SK-N-DZ (cell line): ENCODE measurements at regions not wholly inside any gene's neighbourhood (a gene's known extent, or its start where the extent isn't known, plus 50 kb on each side); places are given as distances from the start of the nearest gene placed in this dataset.
A peak's percentile ranks its signal among the peaks of the same experiment; 100 is the strongest.

Experiments
- DNase-seq: peaks from one replicate; pipeline ENCODE4 v3.0.0-alpha.2; 2015; ENCODE audit warnings: low spot score

DNA sequence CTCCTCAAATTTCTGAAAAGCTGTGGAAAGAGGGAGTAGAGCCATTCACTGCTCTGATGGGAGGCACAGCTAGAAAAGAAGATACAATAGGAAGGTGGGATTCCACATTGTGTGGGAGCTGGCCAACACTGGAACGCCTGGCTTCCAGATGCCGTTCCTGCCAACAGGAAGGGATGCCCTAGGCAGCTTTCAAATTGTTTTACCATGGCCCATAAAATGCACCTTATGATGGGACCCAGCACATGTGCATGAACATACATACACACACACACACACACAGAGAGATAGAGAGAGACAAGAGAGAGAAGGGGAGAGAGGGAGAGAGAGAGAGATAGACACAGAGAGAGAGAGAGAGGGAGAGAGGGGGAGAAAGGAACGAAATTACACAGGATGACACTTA lies 86.1 kb upstream of the BZW1 start:
- no peak for DNase-seq

DNA sequence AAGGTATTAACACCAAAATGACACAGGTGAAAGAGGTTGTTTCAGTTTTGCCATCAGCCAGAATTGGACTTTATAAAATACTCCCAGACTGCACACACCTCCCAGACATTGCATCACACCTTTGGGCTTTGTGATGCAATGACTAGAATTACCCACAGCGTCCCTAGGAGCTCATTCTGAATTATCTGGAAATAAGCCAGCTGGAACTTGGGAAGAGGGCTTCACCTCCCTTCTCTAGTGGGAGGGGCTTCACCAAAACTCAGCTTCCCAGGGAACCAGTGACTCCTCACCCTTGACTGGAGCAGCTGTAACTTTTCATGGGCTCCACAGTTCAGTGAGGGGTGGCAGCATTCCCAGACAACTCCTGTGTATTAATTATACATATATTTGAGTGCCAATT lies 83.1 kb upstream of the BZW1 start:
- no peak for DNase-seq

DNA sequence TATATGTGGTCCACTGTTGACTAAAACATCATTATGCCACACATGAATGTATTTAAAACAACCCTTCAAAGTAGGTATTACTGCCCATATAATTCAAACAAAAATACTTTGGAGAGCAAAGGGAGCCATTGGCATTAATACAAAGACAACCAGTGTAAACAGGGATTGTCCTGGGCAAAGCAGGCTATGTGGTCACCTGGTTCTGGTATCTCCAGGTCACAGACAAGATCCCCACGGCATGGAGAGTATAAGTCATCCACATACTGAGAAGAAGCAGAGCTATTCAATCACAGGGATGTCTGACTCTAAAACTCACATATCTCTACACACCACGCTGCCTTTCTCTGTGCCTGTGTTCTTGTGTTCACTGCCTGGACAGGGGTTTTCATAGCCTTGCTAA lies 81.4 kb upstream of the BZW1 start:
- DNase-seq = no peak

DNA sequence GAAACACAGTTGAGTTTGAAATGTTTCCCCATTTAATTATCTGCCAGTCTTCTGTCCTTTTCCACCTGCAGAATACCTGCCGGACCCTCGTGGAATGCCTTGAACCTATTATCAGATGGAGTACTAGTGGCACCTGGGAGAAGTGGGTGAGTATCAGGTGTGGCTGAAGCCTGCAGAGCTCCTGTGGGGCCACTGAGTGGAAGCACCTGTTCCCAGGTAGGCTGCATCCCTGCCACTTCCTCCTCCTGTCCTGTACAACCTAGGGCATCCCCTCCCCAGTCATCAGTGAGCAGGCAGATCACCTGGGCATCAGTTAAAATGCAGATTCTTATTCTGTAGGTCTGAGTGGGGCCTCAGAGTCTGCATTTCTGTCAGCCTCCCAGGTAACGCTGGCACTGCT lies 80.8 kb upstream of the BZW1 start:
- DNase-seq = no peak

DNA sequence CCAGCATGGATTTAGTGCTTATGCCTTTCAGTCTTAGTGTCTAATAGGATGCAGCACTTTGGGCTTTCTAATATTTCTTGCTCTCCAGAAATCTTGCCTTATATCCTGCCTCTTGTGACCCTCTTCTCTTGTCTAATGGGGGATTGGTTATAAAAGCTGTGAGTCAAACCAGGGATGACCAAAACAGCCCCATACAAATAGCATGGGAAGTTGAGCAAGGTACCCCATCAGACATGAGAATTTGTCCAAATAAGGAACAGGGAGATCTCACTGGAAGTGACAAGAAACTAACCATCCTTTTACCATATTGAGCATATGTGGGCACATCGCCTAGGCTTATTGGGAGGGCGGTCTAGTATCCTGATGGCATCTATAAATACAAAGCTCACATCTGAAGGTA lies 78.8 kb upstream of the BZW1 start:
- no peak for DNase-seq

DNA sequence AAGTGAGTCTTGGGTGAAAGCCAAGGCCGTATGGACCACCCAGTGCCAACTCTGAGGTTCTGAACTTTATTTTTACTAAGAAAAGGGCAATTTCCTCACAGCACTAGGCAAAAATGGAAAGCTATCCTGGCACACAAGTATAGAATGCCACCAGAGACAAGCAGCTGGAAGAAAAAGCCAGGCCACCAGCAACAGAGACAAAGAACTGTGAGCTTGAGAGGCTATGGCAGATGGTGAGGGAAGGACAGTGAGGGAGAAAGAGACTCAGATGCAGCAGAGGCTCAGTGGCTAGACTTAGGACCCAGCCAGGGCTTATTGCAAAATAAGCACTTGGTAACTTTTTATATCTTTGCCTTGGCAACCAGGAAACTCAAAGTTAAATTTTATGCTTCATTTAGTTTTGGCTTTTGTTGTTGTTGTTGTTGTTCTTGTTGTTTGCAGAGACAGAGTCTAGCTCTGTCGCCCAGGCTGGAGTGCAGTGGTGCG lies 78.0 kb upstream of the BZW1 start:
- no peak for DNase-seq

DNA sequence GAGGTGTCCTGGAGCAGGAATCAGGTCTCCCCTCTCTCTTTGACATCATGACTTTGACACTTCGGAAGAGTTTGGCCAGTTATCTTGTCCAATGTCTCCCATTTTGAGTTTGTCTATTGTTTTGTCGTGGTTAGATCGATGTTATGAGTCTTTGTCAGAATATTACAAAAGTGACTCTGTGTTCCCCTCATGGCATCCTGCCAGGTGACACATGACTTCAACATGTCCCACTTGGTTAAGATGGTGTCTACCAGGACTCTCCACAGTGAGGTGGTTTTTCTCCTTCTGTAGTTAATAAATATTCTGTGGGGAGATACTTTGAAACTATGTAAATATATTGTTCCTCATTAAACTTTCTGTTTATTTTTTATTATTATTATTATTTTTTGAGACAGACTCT lies 76.6 kb upstream of the BZW1 start:
- DNase-seq = no peak

DNA sequence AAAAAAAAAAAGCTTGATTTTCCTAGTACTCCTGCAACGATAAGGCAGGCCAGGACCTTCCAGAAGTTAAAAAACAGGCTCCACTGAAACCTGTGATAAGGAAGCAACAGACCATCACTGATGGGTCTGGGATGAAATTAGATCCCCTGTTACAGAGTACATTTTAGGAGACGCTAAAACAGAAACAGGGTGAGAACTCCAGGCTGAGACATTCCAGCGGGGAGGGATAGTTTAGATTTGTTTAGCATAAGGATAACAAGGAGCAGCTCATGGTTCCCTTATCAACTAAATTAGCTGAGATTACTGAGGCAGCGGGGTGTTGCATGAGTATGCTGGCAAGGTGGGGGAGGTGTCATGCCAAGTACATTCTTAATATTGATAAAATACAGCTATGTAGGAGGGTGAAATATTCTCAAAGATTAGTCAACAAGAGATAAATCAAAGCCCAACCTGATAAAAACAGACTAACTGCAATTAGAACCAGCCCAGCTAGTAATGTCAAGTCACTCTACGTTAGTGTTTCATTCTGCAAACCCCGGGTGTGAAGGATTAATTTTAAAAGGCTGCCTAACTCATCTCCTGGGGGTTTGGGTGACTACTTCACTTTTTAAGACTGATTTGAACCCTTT lies 75.0 kb upstream of the BZW1 start:
- peak; percentile 72 for DNase-seq

DNA sequence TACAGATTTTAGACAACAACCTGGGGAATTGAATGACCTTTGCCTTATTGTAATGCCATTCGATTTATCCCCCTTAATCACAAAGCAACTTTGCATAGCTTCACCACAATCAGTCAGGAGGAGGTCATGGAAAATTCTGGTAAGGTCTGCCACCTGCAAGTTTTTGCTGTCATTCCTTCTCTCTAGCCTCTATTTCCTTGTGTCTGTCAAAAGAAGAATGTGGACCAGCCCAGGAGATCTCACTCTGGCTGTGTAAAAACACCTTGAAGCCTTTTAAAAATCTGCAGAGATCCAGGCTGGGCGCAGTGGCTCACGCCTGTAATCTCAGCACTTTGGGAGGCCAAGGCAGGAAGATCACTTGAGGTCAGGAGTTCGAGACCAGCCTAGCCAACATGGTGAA lies 74.1 kb upstream of the BZW1 start:
- DNase-seq = no peak

DNA sequence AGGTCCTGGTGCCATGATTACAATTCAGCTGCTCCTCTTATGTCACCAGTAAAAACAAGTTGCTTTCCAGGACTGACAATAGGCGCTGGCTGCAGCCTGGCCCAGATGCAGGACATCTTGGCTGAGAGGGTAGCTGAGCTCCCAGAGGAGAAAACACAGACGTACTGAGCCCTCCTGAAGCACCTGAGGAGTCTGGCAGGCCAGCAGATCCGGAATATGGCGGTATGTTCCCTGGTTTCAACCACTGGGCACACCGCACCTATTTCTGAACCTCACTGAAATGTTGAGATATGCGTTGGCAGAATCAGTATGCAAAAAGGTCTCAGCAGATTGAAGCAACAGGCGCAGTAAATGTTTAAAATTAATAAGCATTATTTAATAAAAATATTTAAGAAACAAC lies 73.1 kb upstream of the BZW1 start:
- no peak for DNase-seq

DNA sequence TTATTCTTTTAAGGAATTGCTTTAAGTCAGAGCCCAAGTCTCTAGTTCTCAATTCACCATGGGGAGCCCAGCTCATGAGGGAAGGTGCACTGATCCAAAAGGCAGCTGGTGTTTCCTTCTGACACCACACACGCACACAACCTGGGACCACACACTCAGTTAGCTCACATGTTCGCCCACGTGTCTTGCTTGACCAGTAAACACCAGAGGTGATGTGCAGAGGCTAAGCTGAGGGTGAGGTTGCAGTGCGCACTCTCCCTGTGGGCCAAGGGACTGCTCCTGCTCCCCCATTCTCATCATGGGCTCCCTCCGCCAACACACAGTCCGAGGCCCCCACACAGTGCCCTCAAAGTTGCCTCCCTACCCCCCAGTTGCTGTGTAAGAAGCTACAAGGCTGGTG lies 70.8 kb upstream of the BZW1 start:
- no peak for DNase-seq

DNA sequence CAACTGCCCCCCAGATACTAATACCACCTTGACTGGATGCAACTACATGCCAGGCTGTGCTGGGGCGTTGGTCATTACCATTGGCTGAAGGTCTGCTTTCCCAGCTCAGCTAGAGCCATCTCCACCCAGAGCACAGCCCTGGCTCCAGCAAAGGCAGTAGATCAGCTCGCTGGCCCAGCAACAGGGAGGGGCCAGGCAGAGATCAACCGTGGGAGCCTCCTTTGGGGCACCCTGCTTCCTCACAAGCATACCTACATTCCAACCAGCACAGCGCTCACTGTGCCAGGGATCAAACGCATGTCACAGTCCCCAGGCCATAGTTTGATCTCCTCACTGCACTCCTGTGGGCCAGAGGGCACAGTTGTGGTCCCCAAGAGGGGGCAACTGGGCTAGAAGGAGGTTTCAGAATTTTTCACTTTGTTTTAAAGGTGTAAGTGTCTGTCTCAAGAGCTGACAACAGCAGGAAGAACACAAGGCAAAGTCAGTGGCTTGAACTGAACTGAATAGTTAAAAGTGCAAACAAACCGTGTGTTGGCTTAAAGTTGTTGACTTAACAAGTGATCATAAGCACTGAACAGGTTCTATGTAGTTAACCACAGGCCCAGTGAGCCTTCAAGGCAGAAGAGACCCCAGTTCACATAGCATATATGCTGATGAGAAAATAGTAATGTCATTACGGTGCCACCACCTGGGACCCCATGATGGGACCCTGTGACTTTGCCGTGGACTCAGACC lies 70.1 kb upstream of the BZW1 start:
- no peak for DNase-seq

DNA sequence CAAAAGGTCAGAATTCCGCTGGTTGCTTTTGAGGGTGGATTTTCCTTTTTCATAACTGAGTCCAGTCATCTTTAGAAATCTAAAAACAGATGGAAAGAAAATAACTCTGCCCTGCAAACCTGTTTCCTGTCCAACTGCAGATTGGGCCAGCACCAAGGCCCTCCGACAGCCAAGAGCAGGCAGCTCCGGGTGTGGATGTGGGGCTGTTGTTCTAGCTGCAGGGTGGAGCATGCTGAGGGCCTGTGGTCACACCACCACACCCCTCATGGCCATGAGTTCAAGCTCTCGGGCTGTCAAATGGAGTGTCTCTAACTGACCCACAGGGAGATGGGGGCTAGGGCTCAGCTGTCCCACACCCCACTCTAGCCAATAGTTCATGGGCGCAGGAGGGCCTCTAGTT lies 69.3 kb upstream of the BZW1 start:
- no peak for DNase-seq

DNA sequence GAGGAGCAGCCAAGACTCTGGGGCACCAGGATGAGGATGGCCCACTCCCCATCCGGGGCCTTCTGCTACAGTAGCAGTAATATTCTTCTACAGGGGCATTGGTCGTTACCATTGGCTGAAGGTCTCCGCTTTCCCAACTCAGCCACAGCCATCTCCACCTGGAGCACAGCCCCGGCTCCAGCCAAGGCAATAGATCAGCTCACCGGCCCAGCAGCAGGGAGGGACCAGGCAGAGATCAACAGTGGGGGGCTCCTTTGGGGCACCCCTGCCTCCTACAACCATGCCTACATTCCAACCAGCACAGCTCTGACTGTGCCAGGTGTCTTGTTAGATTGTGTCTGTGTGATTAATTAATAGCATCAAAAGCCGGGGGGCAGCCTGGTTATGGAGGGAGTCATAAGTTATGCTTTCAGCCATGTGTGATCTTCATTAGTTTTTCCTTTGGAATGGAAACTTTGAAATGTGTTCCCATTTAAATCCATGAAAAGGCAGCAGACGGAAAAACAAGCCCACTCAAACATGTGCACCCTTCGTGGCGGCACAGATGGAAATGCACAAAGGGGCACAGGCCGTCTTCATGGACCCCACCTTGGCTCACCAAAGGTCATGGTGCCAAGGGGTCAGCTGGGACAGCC lies 68.6 kb upstream of the BZW1 start:
- no peak for DNase-seq

DNA sequence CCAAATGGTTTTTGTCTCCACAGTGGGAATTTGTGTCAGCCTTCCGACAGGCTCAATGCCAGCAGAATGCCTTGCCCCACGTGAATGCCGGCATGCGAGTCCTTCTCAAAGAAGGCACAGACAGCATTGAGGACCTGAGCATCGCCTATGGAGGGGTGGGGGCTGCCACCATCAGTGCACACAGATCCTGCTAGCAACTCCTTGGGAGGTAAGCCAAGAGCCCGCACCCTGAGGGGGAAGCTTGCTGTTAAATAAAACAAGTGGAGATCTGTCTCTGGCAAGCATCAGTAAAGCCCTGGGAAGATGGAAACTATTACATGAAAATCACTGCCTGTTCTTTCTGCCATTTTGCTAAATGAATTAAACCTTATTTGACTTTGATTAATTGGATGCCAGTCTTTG lies 67.5 kb upstream of the BZW1 start:
- no peak for DNase-seq

DNA sequence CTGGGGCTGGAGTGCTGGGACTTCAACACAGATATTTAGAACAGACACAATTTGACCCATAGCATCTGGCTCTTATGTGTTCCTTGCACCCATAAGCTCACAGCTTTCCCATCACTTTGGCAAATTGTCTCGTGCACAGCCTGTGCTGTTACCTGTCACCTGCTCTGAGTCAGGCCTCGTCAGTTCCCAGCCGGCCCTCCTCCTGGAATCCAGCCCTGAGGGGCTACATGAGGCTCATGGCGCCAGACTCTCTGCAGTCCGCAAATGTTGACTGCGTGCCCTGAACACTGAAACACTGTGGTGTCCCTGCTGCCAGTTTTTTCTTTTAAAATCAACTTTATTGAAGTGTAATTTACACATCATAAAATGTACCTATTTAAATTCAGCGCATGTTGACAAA lies 65.4 kb upstream of the BZW1 start:
- no peak for DNase-seq

DNA sequence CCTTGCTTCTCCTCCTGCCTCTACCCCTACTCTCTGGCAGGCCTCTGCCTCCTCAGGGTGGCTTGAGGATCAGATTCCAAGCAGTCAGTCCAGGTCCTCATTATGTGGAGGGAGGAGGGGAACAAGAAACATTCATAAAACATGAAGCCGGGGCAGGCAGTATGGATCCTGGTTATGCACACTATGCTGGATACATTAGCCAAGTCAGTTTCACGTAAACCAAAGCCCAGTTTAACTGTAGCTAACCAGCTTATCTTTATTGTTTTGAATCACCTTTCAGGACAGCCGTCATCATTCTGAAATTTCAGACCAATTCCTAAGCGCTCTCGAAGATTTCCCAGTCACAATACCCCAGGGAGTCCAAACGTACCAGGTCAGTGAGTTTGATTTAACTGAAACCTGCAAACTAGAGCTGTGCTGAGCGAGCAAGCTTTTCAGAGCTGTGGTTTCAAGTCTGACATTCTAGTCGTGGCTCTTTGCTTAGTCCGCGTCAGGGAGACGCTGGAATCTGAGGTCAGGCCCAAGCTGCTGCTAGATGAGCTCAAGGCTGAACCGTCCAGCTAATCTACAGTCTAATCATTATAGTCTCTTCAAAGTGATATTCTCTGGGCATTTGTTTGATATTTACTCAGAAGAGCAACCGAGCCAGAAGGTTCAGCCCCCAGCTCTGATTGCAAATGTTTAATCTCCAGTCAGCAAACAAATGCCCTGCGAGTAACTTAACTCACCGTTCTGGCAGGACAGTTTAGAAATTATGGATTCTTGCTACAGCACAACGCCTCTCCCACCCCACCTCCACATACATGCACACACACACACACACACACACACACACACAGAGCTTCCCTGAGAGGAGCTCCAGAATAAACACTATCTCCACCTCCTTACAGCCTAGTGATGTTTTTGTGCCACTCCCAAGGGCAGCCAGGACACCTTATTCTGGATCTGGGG lies 63.8 kb upstream of the BZW1 start:
- no peak for DNase-seq

DNA sequence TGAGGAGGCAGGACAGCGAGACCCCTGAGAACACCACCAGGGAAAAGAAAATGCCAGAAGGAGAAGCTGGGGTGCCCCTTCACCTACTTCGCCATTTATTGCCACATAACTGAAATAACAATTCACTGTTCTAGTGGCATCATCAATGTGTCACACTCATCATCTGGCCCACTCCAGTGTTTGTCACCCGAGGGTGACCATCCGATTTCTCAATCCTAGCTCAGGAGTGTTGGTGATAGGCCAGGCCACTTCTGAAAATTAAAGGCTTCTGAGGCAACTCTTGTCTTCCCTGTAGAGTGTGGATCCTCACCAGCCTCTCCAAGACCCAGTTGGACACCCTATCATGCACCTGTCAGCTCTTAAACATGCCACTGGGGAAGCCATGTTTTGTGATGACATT lies 62.9 kb upstream of the BZW1 start:
- no peak for DNase-seq

DNA sequence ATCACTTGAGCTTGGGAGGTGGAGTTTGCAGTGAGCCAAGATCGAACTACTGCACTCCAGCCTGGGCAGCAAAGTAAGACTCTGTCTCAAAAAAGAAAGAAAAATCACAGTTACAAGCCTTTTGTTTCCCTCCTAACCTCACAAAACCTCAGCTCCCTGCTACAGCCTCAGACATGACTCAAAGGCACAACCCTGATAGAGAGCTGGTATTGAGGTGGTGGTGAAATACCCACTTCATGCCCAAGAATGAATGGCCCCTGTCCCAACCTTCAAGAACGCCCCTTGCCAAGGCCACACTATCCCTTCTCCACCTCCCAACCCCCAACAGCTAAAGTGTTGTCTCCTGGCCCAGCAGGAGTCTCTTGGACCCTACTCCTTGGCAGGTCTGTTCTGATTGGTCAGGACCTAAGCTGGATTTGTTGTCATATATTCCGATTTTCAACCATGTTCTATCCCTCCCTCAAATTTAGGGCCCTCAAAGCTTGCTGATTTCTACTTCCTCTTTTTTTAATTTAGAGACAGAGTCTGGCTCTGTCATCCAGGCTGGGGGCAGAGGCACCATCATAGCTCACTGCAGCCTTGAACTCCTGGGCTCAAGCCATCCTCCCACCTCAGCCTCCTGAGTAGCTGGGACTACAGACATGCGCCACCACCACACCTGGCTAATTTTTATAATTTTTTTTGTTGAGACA lies 61.9 kb upstream of the BZW1 start:
- no peak for DNase-seq

DNA sequence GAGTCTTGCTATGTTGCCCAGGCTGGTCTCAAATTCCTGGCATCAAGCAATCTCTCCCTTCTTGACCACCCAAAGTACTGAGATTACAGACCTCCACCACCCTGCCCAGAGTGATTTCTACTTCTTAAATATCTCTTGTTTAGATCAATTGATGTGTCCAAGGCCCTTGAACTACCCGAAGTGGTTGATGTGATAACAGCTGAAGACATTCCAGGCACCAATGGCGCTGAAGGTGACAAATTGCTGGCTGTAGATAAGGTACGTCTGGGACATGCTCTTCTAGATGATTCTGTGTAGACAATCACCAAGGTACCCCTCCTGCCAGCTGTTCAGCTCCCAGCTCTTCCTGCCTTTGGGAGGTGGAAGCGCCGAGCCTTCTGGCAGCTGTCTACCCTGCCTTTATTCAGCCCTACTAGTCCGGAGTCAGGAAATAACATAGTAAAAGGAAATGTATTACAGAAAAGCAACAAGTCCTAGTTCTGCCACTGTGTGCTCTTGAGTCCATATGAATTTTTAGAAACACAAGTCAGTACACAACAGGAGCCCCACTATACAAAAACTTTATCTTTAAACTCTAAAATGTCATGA lies 61.3 kb upstream of the BZW1 start:
- DNase-seq = no peak

DNA sequence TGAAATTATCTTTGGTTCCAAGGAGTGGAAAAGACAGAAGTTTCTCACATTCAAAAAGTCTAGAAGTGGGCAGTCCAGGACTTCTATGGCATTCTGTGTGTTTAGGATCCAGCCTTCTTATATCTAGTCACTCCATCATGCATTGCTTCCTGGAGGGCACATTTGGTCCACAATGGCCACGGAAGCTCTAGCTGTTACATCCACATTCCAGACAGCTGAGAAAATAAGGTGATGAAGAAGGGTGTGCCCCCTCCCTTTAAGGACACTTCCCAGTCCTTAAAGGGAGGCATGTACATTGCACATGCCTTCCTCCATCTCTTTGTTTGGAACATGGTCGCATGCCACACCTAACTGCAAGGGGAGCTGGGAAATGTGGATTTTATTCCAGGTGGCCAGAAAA lies 59.9 kb upstream of the BZW1 start:
- no peak for DNase-seq
